Right renal pelvis (tissue), 4 donors: ENCODE measurements at regions not wholly inside any gene's neighbourhood (a gene's known extent, or its start where the extent isn't known, plus 50 kb on each side); places are given as distances from the start of the nearest gene placed in this dataset.

ENCODE experiments used
- DNase-seq, 4 donors: peaks; one replicate each; pipeline ENCODE4 v3.0.0-alpha.2; 2013; ENCODE audit warnings: low read depth in 4 of 4, low spot score in 3 of 4, missing footprints in 1 of 4

DNA sequence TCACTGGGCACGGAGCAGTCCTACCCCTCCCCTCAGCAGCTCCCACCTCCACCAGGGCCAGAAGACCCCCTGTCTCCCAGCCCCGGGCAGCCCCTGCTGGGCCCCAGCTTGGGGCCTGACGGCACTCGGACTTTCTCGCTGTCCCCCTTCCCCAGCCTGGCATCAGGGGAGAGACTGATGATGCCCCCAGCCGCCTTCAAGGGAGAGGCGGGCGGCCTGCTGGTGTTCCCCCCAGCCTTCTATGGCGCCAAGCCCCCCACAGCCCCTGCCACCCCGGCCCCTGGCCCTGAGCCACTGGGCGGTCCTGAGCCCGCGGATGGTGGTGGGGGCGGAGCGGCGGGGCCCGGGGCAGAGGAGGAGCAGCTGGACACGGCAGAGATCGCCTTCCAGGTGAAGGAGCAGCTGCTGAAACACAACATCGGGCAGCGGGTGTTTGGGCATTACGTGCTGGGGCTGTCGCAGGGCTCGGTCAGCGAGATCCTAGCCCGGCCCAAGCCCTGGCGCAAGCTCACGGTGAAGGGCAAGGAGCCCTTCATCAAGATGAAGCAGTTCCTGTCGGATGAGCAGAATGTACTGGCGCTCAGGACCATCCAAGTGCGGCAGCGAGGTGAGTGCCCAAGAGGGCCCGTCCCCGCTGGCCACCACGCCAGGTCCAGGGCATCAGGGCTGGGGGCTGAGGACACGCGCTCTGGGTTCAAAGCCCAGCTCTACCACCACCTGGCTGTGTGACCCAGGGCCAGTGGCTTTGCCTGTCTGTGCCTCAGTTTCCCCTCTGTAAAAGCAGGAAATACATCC lies 58.6 kb downstream of the PHETA1 start:
- no peak for DNase-seq

DNA sequence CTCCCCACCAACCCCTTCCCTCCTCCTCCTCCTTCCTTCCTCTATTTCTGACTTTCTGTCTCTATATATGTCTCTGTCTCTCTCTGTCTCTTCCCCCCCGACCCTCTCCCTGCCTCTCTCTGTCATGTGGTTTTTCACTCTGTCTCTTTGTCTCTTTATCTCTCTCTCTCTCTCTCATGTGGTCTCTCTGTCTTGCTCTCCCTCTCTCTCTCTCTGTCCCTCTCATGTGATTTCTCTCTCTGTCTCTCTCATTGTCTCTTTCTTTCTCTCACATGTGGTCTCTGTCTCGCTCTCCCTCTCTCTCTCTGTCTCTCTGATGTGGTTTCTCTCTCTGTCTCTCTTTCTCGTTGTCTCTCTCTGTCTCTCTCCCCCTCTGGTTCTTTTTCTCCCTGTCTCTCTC lies 59.3 kb downstream of the PHETA1 start:
- DNase-seq: no peak

DNA sequence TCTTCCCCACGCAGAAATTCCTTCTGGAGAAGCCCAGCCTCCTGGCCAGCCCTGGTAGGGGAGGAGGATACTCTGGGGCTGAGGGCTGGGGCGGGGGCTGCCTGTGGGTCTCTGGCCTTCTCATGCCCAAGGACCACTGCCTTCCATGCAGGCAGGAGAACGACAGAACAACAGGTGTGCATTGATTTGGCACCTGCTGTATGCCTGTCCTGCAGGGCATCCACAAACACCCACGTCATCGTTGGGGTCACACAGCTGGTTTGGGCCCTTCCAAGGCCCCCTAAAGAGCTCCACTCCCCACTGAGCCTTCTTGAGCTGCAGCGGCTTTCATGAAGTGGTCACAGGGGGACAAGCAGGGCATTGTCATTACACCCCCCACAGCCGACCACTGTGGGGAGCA lies 60.4 kb downstream of the PHETA1 start:
- no peak for DNase-seq

DNA sequence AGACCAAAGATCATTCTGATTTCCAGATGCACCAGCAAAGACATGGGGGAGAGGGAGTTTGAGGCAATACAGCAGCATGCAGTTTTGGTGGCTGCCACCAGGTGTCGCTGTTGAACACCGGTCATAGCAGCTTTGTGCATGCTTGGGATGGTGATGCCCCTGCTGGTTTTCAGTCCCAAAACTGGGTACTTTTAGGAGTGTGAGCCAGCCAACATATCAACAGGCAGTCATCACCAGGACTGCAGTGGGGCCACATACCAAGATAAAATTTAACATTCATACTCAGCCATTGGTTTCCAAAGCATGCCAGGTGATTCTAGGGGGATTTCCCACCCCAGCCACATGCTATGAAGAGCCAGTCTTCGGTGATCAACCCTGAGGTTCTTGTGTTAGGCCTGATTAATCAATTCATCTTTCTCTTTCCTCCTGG lies 64.2 kb downstream of the PHETA1 start:
- no peak for DNase-seq

DNA sequence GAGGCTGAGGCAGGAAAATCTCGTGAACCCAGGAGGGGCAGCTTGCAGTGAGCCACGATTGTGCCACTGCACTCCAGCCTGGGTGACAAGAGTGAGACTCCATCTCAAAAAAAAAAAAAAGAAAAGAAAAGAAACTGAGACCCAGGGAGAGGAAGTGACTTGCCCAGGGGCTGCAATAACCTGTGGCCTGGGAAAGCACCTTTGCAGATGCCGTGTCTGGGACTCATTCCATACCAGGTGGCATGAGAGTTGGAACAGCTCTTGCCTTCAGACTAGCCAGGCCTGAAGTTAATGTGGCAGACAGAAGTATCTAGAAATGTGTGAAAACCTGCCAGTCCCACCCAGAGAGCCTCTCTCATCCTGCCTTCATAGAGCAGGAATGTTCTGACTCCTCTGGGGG lies 65.4 kb downstream of the PHETA1 start:
- DNase-seq: no peak

DNA sequence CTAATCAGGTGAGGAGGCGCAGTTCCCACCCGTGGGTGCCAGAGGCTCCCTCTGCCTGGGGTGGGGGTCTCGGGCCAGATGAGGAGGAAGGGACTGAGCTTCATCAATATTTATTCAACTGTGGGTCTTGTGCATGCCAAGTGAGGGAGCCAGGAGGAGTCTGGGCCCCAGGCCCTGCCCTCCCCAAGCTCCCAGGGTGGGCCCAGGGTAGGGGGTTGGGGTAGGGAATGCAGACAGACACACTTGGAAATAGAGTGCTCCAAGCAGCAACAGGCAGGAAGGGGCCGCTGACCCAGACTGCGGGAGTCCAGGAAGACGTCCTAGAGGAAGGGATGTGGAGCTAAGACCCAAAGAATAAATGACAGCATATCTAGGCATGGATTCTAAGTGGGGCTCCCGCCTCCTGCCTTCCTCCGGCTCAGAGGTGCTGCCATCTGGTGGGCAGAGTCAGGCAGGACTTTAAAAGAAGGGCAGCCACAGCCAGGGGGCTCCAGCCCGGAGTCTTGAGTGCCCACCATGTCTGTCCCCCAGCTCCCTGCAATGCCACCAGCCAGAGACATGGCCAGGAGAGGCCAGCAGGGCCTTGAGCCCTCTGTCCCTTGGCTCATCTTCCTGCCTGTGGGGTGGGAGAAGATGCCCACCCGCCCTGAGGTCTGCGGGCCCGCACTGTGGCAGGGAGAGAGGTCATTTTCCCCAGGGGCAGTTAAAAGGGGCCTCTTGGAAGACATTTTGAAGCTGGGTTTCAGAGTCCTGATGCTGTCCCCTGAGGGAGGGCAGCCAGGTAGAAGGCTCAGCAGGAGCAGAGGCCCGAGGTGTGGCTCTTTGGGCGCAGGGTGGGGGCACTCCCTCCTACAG lies 70.1 kb downstream of the PHETA1 start:
- DNase-seq: peak; percentile 33 to 52 (median 42)

DNA sequence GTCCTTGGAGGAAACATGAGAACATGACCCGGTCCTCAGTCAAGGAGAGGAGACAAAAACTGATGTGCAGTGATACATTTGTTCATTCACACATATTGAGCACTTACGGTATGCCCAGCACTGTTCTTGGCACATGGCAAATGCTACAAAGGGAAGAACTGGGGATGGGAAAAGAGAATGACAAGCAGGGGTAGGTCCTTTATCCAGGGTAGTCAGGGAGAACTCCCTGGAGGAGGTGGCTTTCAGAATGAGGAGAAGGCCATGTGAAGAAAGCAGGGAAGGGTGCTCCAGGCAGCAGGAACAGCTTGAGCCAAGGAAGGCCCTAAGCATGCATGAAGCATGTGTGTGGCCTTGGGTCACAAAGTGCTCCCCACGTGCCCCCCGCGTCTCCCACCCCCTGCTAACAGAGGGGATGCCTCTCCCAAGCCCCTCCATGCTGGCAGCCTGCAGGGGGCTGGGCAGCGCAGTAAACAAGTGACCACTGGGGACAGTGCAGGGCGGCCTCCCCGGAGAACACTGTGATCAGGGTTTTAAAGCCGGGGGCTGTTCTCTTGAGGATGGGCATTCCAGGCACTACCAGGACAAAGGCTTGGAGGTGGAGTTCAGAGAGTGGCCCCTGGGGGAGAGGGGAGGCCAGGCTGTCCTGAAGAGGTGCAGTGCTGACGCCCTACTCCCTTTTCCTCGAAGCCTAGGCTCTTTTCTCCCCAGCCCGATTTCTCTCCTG lies 71.0 kb downstream of the PHETA1 start:
- DNase-seq: no peak

DNA sequence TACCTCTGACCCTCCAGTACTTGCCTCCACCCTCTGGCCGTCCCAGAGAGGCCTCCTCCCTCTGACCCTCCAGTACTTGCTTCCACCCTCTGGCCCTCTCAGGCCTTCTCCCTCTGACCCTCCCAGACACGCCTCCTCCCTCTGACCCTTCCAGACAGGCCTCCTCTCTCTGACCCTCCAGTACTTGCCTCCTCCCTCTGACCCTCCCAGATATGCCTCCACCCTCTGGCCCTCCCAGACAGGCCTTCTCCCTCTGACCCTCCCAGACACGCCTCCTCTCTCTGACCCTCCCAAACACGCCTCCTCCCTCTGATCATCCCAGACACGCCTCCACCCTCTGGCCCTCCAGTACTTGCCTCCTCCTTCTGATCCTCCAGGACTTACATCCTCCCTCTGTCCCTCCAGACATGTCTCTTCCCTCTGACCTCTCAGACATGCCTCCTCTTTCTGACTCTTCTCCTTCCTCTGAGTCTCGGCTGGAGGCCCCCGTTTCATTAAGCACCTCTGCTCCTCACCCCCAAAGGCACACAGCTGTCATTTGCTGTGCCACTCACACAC lies 71.9 kb downstream of the PHETA1 start:
- no peak for DNase-seq

DNA sequence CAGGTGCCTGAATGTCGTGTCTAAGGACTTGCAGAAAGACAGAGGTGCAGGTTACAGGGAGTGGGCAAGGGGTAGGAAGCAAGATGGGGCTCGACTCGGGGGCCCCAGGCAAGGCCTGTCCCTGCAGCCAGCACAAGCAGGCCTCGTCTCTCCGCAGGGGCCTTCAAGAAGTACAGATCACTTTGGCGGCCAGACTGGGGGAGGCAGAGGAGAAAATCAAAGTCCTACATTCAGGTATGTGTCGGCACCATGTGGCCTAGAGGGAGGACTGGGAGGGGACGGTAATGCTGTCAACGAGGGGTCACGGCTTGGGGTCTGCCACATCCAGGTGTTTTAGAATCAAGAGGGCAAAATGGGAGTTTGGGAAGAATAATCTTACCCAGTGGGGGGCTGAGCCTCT lies 73.7 kb downstream of the PHETA1 start:
- no peak for DNase-seq

DNA sequence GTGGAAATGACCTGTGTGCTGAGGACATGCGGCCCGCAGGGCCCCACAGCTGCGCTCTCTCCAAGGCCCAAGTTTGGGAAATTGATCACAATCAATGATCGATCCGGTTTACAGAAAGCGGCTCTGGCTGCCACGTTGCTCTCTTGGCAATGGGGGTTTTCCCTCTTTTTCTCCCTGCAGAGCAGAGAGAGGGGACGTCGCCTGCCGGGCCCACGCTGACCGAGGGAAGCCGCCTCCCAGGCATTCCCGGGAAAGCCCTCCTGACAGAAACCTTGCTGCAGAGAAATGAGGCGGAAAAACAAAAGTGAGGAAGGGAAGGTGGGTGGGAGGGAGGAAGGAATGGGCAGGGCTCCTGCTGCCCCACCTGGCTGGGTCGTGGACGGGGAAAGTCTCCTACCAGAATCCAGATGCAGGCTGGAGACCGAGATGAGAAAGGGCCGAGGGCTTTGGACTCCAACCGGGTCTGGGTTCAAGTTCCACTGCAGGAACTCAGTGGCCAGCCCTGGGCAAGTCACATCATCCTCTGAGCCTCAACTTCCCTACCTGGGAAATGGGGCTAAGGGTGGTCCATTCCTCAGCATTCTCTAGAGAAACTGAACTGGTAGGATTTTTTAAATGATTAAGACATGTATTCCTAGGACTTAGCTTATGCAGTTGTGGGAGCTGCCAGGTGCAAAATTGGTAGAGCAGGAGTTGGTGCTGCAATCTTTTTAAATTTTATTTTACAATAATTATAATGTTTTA lies 75.5 kb downstream of the PHETA1 start:
- DNase-seq: no peak

DNA sequence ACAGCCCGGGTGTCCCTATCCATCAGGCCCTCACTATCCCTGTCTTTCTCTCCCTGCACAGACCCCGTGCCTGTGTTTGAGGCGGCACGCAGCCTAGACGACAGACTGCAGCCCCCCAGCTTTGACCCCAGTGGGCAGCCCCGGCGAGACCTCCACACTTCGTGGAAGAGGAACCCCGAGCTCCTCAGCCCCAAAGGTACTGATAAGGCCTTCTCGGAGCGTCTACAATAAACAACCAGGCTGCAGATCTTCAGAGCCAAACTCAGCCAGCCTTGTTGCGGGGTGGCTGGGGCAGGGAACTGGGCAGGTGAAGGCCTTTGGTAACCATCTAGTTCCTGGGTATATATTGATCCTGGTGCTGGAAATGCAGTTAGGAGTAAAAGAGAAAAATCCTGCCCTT lies 77.5 kb downstream of the PHETA1 start:
- no peak for DNase-seq

DNA sequence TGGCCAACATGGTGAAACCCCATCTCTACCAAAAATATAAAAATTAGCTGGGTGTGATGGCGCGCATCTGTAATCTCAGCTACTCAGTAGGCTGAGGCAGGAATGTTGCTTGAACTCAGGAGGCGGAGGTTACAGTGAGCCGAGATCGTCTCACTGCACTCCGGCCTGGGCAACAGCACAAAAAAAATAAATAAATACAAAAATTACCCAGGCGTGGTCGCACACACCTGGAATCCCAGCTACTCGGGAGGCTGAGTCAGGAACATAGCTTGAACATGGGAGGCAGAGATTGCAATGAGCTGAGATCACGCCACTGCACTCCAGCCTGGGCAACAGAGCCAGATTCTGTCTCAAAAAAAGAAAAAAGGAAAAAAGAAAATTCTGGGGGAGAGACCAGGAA lies 80.1 kb downstream of the PHETA1 start:
- DNase-seq: no peak

DNA sequence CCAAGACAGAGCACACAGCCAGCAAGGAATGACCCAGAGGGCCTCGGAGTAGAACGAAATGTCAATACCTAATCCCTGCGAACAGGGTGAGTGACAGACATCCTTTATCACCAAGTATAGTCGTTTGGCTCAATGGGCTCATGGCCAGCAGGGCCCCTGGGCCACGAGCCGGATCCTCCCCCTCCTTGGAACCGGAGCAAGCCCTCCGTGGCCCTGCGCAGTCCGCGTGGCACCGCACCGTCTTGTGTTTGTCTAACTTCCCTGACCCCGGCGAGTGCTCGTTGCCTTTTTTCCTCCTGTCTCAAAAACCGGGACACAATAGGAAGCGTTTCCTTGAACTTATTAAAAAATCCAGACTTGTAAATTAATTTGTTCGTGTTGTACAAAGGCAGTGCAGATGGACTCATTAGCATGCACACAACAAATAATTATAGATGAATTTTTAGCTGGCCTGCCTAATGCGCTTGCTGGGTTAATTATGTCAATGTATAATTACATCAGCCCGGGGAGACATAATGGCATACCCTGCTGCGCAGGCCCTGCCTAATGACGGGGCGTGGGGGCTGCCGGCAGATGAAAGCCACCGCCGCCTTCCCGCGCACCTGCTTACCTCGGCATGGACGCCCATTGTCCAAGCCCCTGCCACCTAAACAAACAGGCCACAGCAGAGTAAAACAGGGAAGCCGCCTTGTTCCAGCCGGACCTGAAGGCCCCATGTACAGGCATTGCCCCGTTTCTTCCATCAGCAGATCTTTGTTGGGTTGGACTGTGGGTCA lies 81.6 kb downstream of the PHETA1 start:
- no peak for DNase-seq

DNA sequence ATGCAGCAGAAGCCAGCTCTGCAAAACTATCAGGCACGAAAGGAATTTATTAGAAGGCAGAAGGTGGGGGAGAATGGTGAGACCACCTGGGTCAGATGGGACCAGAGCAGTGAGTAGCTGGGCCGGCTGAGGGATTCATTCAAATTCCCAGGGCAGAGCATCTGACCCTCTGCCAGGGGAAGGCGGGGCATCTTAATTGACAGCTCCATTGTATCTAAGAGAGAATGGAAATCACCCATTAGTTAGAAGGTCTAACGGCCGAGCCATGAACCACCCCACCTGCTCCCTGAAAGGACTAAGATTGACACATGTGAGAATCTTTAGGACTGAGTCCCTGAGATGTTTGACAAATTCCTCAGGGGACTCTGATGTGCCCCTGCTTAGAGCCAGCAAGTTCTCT lies 83.7 kb downstream of the PHETA1 start:
- no peak for DNase-seq

DNA sequence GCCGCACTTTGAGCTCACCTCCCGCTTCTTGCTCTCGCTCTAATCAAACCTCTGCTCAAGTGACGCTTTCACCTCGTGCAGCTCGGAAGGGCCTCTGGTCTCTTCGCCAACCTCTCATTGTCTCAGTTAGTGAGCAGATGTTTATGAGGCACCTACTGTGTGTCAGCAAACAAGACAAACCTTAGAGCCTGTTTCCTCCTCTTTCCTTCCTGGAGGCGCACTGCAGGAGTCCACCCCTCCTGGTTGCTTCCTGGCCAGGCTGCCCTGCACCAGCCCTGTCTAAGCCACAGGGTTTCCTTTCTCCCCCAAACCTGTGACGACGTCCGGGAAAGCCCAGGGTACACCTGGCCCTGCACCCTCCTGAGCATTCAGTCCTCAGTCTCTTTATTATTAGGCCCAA lies 84.2 kb downstream of the PHETA1 start:
- no peak for DNase-seq

DNA sequence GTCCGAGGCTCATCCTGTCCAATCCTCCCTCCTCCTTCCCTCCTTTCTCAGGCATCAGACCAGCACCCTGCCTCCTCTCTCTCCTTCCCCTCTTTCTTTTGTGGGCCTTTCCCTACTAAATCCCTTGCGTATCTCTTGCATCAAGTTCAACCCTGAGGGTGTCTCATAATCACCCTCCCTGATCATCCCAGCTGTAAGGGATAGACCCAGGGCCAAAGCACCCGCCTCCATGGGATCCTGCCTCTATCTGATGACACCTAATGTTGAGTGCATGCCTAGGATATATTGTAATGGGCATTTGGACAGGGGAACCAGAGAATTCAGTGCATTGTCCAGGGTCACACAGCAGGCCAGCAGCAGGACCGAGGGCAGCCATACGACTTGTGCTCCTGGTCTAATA lies 84.9 kb downstream of the PHETA1 start:
- DNase-seq: no peak

DNA sequence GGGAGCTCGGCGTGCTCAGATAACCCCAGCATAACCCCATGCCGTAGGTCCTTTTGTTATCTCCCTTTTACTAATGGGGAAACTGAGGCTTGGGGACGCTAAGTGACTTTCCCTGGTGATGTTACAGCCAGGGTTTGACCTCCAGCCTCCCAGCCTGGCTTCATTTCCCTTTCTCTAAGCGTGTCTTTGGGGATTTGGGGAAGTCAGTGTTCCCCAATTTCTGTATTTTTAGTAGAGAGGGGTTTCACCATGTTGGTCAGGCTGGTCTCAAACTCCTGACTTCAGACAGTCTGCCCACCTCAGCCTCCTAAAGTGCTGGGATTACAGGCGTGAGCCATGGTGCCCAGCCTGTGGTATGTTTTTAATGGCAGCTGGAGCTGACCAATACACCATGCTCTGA lies 85.4 kb downstream of the PHETA1 start:
- no peak for DNase-seq

DNA sequence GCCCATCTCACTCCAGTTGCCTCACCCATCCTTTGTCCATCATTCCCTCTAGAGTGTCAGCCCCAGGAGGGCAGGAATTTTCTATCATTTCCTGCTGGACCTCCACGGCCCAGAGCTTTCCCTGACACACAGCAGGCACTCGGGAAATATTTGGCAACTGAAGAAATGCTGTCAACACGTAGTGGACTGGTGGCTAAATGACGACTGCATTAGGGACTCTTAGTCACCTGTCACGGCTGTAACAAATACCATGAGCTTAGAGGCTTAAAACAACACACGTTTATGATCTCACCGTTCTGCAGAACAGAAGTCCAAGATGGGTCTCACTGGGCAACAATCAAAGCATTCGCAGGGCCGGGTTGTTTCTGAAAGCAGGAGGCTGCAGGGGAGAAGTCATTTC lies 91.3 kb downstream of the PHETA1 start:
- DNase-seq: no peak

DNA sequence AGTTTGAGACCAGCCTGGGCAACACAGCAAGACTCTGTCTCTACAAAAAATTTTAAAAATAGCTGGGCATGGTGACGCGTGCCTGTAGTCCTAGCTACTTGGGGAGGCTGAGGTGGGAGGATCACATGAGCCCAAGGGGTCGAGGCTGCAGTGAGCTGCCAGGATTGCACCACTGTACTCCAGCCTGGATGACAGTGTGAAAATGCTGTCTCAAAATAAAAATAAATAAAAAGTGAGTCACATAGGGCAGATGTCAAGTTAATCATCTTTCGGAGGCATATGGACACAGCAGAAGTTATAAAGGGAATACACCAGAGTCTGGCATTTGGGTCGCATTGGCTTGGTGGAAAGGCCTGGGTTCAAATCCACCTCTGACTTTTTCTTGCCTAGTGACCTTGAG lies 92.7 kb downstream of the PHETA1 start:
- DNase-seq: no peak

DNA sequence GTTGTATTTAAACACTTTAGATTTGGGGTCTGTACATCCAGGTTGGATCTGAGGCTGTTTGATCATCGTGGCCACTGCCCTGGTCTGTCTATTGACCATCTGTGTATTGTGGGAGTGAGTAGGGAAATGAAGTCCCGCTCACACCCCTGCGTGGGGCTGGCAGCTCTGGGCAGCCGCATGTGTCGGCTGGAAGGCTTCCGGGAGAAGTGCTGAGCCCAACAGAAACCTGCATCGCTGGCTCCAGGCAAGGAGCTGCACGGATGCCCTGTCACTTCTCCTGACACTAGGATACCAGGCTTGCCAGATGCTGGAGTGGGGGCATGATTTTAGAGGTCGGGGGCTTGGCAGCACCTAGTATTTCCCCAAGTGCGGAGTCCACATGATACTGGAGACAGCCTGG lies 93.6 kb downstream of the PHETA1 start:
- DNase-seq: no peak
